ENCODE measurements at regions not wholly inside any gene's neighbourhood (a gene's known extent, or its start where the extent isn't known, plus 50 kb on each side); places are given as distances from the start of the nearest gene placed in this dataset.

- no peak for TF ChIP-seq CTCF (IDR thresholded peaks at IDR 0.05; ENCODE audit: insufficient read depth, missing control alignments)
- FAIRE-seq (no peak), DNase-seq (ENCODE audit: insufficient read length, low spot score) (no peak)
These were observed 844.5 kb downstream of the RPA4 start for GRCh38 chrX:97728215-97728614.

- FAIRE-seq (no peak), DNase-seq (ENCODE audit: insufficient read length, low spot score) (no peak)
- TF ChIP-seq CTCF (IDR thresholded peaks at IDR 0.05; ENCODE audit: insufficient read depth, missing control alignments), result no peak
These were observed 856.3 kb downstream of the RPA4 start for GRCh38 chrX:97740044-97740443.

GRCh38 chrX:97740886-97741285 lies 857.2 kb downstream of the RPA4 start:
- DNase-seq (ENCODE audit: insufficient read length, low spot score) (no peak), FAIRE-seq (no peak)
- TF ChIP-seq CTCF (IDR thresholded peaks at IDR 0.05; ENCODE audit: insufficient read depth, missing control alignments), result no peak

- TF ChIP-seq CTCF (IDR thresholded peaks at IDR 0.05; ENCODE audit: insufficient read depth, missing control alignments), result peak; percentile 4
These were observed 859.3 kb downstream of the RPA4 start for GRCh38 chrX:97743014-97743413.

GRCh38 chrX:97747346-97747745 lies 863.6 kb downstream of the RPA4 start:
- TF ChIP-seq CTCF (IDR thresholded peaks at IDR 0.05; ENCODE audit: insufficient read depth, missing control alignments), result no peak
- FAIRE-seq (no peak), DNase-seq (ENCODE audit: insufficient read length, low spot score) (no peak)

More at GRCh38 chrX:97743014-97743413, 859.3 kb downstream of the RPA4 start:
- FAIRE-seq (no peak), DNase-seq (ENCODE audit: insufficient read length, low spot score) (no peak)

GRCh38 chrX:97751016-97751415 lies 867.3 kb downstream of the RPA4 start:
- DNase-seq (ENCODE audit: insufficient read length, low spot score) (no peak), FAIRE-seq (no peak)
- no peak for TF ChIP-seq CTCF (IDR thresholded peaks at IDR 0.05; ENCODE audit: insufficient read depth, missing control alignments)

- FAIRE-seq (no peak), DNase-seq (ENCODE audit: insufficient read length, low spot score) (no peak)
- no peak for TF ChIP-seq CTCF (IDR thresholded peaks at IDR 0.05; ENCODE audit: insufficient read depth, missing control alignments)
These were observed 868.0 kb downstream of the RPA4 start for GRCh38 chrX:97751735-97752134.
